TTC549 (cell line): ENCODE measurements at regions not wholly inside any gene's neighbourhood (a gene's known extent, or its start where the extent isn't known, plus 50 kb on each side); places are given as distances from the start of the nearest gene placed in this dataset.
"Not testable (repeated sequence)": the region's sequence is repeated elsewhere in the genome, so short reads cannot be mapped to it uniquely, and the experiment has no call there.

Source experiments
- FAIRE-seq: peaks from 2 replicates; lab custom pipeline; 2012; peaks lifted over from hg19 to GRCh38; lab: Jason Lieb, UNC

DNA sequence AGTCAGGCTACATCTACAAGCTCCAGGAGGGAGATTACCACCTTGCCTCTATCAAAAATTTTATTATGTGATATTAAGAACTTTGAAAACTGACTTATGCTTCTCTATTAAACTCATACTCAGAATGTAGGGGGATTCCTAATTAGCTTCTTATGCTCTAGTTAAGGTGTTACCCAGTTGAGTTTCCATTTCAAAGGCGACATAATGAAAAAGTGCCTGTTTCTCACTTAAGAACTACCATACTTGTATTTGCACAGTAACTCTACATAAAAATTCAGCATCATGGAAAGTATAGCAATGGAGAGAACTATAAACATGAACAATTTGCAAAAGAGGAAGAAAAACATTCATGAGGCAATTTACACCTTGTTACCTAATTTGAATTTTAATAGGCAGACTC is 739.1 kb downstream of the ZPLD1 start:
- no peak for FAIRE-seq

DNA sequence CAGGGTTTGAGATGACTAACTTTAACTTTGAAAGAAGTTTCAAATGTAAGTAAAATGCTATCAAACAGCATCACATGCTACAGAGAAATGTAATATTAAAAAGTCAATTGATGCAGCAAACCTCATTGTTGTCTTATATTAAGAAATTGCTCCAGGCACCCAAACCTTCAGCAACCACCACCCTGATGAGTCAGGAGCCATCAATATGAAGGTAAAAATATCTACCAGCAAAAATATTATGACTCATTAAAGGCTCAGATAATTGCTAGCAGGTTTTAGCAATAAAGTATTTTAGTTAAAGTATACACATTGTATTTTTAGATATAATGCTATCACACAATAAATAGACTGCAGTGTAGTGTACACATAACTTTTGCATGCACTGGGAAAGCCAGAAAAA is 746.3 kb downstream of the ZPLD1 start:
- FAIRE-seq: no peak

GRCh38 chr3:103184772-103185171 is 750.0 kb downstream of the ZPLD1 start:
- FAIRE-seq: no peak

DNA sequence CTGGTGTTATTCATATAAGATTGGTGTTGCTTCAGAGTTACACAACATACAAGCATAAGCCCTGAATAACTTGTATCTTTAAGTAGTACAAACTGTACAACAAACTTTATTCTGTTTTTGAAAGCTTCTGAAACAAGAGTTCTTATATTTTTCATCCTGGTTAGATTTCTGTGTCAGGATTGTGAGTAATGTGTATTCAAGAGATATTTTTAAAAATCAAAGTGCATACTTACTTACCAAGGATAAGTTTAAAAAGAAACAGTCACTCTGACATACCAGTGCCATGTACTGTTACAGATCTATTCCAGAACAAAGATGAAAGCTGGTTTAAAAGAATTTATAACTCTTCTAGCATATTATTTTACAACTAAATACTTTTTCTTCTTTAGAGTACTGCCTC is 755.1 kb downstream of the ZPLD1 start:
- no peak for FAIRE-seq

DNA sequence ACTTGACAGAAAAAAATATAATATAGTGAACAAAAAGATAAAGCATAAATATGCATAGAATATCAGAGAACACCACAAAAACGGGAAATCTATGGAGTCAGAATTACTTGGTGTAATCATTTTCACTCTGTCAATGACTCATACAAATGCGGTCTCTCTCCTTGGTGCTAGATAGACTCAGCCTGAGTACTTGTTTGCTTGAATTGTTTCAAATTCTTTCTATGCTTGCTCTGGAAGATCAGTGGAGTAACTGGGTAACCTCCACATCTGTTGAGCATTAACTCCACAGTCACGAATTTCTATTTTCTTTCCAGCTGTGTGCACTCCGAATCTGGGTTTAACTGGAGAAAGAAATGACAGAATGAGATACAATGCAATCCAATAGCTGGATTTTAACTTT is 760.4 kb downstream of the ZPLD1 start:
- no peak for FAIRE-seq

- no peak for FAIRE-seq
These were observed 768.6 kb downstream of the ZPLD1 start for GRCh38 chr3:103203441-103203840.

DNA sequence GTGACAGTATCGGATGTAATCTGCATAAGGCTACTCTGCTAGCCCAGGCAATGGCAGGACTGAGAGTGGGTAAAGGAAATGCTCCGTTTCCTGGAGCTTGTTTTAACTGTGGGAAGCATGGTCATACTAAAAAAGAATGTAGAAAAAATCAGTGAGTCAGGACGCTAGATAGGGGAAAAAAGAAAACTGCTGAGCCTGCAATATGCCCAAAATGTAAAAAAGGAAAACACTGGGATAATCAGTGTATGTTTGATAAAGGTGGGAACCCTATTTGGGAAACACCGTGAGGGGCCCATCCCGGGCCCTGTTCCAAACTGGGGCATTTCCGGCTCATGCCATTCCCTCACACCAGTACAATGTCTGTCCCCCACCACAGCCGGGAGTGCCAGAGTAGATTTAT is 775.8 kb downstream of the ZPLD1 start:
- no peak for FAIRE-seq

DNA sequence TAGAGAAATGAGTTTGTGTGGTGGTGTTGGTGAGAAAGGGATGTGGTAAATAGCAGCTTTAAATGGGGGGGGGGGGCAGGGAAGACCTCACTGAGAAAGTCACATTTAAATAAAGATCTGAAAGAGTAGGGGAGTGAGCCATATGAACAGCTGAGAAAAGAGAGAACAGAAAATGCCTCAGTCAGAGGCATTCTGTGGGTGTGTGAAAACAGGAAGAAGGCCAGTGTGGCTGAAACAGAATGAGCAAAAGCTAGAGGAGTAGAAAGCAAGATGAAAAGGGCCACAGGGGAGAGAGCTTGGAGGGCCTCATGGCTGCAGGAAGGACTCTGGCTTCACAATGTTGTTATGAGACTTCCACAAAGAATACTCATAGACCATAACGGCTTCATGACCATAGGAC is 783.3 kb downstream of the ZPLD1 start:
- FAIRE-seq: no peak

- no peak for FAIRE-seq
These were observed 784.0 kb downstream of the ZPLD1 start for GRCh38 chr3:103218793-103219192.

DNA sequence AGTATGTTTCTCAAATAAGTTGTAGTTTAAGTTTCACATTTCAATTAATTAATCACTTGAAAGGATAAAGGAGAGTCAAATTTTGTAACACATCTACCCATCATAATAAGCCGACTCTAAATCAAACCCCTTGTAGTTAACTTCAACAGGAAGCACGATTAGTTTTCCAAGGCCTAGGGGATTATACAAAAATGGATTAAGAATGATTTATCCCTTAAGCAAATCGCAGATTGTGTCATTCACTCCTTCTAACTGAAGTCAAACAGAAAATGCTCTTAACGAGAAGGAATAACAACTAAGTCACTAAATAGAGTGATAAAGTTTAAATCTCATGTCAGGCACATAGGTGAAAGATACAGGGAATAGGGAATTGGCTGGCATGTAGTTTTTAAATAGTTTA is 792.8 kb downstream of the ZPLD1 start:
- FAIRE-seq: no peak

- no peak for FAIRE-seq
These were observed 812.6 kb downstream of the ZPLD1 start for GRCh38 chr3:103247459-103247858.

DNA sequence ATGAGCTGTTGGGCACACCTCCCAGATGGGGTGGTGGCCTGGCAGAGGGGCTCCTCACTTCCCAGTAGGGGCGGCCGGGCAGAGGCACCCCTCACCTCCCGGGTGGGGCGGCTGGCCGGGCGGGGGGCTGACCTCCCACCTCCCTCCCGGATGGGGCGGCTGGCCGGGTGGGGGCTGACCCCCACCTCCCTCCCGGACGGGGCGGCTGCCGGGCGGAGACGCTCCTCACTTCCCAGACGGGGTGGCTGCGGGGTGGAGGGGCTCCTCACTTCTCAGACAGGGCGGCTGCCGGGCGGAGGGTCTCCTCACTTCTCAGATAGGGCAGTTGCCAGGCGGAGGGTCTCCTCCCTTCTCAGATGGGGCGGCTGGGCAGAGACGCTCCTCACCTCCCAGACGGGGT is 820.0 kb downstream of the ZPLD1 start:
- FAIRE-seq: not testable (repeated sequence)

GRCh38 chr3:103269287-103269686 is 834.5 kb downstream of the ZPLD1 start:
- no peak for FAIRE-seq

DNA sequence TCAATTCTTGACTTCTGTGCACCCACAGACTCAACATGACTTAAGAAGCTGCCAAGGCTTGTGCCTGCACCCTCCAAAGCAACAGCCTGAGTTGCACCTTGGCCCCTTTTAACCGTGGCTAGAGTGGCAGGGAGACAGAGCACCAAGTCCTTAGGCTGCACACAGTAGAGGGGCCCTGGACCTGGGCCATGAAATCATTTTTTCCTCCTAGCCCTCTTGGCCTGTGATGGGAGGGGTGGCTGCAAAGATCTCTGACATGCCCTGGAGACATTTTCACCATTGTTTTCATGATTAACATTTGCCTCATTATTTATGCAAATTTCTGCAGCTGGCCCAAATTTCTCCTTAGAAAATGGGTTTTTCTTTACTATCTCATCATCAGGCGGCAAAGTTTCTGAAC is 836.8 kb downstream of the ZPLD1 start:
- no peak for FAIRE-seq

DNA sequence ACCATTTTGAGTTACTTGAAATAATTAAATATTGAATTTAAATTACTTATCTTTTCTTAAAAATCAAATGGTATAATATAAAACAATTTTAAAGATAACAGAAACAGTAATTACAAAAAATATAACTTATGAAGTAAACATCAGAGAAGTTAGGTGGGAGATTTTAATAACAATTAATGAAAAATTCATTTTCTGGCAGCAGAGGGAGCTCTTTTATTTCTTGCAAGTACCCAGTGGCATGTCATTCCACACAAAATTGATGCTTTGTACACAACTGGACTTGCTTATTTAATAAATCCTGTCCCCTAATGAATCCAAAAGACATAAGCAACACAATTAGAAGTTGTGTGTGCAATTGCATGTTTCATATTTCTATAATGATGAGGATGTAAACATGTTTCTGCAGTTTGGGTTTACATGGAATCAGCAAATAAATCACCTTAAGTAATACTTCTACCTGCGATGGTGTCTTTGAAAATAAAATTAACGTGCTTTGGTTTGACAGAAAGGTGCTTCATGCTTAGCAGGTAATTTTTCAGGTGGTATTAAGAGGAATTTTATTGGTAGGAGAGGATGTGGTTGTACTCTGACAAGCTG is 861.3 kb downstream of the ZPLD1 start:
- FAIRE-seq: no peak

DNA sequence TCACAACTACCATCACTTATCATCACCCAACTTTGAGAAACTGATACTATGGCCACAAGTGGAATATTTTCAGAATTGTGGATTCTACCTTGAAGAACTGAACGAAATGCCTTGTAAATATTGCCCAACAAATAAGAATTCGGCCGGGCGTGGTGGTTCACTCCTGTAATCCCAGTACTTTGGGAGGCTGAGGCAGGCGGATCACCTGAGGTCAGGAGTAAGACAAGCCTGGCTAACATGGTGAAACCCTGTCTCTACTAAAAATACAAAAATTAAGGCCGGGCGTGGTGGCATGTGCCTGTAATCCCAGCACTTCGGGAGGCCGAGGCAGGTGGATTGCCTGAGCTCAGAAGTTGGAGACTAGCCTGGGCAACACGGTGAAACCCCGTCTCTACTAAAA is 862.7 kb downstream of the ZPLD1 start:
- not testable (repeated sequence) for FAIRE-seq

DNA sequence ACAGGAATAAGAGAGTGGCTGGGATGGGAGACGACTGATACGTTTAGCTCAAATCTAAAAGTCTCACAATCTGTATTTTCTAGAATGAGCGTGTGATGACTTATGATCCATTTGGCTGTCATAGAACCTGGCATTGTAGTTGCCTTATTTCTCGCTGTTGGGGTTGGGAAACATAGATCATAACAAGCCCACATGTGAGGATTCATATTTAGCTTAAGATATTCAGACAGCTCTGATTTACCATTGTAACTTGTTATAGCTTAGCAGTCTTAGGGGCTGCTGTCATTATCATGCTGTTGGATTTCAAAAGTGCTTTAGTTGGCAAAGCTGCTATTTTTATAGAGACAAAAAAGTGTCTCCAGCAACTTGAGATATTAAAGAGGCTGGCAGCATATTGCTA is 871.3 kb downstream of the ZPLD1 start:
- no peak for FAIRE-seq

GRCh38 chr3:103308921-103309320 is 874.1 kb downstream of the ZPLD1 start:
- no peak for FAIRE-seq

DNA sequence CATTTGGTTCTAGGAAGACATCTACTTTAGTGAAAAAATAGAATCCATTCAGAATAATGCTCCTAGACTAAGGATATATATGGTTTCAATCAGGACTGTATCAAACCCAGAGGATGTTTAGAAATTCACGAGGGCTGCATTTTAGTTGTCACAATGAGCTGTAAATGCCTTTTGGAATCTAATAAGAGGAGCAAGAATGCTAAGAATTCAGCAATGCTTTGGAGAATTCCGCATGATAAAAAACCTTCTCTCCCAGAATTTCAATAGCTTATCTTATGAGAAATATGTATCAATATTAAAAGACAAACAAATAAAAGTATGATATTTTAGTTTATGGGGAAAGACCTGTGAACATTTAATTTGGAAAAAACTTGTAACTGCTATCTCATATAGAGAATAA is 885.1 kb downstream of the ZPLD1 start:
- no peak for FAIRE-seq

DNA sequence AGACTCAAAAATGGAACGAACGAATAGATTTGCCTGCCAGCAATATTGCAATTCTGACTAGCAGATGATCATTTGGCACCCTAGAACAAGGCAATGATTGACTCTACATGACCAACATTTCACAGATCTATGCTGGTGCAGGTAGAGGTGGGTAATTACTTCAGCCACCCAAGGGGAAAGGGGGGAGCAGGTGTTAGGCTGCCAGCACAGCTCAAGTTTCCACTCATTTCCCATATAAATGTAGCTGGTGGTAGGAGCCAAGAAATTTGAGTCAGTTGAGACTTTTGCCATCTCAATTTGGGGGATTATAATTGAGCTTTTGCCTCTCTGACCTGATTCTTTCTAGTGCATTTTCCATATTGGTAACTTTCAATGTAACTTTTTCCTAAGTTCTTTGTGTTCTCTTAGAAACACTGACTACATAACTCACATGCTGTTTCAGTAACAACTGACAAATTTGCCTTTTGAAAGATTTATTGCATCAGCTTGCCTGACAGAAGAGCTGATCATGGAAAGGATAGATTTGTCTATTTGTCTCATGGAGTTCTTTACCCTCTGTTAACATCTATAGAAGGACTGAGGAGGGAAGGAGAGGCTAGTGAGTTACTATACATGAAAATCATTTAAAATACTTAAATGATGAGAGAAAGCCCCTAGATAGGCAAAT is 902.5 kb downstream of the ZPLD1 start:
- no peak for FAIRE-seq

DNA sequence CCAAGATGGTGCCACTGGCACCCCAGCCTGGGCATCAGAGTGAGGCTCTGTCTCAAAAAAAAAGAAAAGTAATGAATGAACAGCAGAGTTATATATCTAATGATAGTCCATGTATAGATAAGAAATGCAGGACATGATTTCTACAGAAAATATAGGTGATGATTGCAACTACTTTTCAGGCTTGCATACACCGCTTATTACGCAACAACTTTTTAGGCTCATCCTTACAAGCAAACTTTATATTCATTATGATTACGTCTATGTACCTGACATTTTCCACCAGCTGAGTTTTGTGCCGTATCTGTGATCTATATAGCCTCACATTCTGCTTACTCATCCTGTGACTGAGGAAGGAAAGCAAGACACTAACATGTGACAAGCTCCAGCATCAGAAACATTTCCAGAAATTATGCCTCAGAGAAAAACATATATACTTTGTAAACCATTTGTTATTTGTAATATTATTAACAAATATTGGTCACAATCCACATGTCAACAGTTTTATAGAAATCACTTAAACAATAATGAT is 906.3 kb downstream of the ZPLD1 start:
- no peak for FAIRE-seq

DNA sequence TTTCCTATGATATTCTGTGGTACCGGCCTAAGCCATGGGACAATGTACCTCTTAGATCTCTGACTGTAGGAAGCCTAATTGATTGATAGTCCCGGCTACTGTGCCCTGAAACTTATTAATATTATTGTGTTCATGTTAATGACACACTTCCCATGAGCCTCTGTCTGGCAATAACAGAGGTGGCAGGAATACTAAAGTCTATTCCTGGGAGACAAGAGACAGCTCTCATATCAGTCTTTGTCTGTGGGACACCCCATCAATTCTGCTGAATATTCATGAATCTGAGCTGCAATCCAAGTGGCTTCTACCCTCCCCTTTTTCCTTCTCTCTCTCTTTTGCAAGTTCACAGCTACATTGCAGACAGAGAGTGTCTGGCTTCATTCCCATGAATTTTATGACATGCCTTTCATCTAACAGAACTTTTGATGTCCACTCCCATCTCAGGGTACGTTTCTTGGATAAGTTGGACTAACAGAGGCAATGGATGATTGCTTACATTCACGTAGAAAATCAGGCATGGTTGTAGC is 907.5 kb downstream of the ZPLD1 start:
- no peak for FAIRE-seq

DNA sequence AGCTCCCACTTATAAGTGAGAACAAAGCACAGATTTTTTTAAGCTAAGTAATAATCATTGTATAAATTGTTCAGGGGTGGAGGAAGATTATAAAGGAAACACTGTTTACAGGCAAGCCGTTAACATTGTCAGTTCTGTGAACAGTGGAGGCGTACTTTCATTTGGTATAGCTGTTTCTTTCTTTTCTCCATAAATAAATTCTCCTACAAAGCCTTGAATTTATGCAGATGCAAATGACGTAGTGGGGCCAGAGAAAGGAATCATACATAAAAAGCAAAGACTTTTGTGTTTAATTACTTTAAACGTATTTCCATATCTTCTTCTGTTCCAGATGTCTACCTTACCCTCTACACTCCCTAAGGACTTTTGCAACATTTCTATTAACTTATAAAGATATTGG is 914.9 kb downstream of the ZPLD1 start:
- no peak for FAIRE-seq

DNA sequence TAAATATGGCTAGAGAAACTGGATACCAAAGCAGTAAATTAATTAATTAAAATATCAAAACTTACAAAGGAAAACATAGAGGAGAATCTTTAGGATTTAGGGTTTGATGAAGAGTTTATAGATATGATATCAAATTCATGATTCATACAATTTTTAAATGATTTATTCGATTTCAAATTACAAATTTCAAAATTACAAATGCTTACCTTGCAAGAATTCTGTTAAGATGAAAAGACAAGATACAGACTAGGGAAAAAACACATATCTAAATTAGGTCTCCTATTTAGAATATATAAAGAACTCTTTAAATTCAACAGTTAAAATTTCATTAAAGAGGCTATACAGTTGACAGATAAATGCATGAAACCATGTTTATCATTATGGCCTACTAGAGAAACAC is 930.7 kb downstream of the ZPLD1 start:
- FAIRE-seq: no peak
